HS-27A (cell line): ENCODE measurements at regions not wholly inside any gene's neighbourhood (a gene's known extent, or its start where the extent isn't known, plus 50 kb on each side); places are given as distances from the start of the nearest gene placed in this dataset.

Source experiments
- DNase-seq: peaks from one replicate; pipeline ENCODE4 v3.0.0-alpha.2; 2012; ENCODE audit warnings: low read depth, missing footprints

DNA sequence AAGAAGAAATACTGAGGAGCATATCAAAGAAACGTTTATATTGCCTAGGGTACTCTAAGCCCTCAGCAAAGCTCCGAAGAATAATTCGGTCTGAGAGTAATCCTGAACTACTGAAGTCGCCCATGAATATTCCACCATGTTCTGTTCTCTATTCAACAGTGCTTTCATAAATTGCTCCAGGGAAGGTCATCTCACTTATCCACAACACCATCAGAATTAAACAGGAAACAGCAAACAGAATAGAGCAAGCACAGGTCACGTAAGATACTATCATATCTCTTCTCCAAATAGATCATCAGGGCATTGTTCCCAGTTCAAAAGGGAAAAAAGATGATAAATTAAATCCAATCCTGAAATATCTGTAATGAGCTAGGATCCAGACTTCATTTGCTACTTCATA lies 325.6 kb downstream of the DEPDC1B start:
- DNase-seq, result no peak

DNA sequence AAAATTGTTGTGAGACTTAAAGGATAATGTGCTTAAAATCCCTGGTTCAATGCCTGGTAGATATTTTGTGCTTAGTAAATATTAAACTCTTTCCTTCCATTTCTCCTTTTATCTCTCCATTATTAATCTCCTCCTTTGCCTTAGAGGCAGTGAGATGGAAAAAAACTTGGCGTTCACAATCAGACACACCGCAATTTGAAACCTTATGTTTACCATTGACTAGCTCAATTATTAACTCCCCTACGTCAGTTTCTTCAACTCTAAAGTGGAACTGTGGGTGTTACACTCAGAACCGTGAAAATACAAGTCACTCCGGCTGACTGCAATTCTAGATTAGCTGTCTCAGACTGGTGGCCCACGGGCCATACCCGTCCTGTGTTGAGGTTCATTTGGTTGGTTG lies 327.2 kb downstream of the DEPDC1B start:
- no peak for DNase-seq

DNA sequence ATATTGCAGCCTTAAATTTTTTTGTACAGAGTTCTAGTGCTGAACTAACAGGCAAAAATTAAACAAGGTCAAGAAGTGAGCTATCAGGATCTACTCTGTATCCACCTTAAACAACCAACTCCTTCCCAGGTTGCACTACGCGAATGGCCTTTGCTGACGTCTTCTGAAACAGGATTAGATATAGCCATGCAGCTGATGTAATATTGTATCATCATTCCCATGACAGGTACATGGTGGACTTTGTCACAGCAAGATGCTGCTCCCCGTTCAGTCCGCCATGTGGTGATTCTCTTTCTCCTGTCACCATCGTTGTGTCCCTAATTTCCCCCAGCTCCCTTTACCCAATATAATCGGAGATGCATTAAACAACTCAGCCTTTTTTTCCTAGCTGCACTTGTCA lies 328.9 kb downstream of the DEPDC1B start:
- DNase-seq, result no peak

DNA sequence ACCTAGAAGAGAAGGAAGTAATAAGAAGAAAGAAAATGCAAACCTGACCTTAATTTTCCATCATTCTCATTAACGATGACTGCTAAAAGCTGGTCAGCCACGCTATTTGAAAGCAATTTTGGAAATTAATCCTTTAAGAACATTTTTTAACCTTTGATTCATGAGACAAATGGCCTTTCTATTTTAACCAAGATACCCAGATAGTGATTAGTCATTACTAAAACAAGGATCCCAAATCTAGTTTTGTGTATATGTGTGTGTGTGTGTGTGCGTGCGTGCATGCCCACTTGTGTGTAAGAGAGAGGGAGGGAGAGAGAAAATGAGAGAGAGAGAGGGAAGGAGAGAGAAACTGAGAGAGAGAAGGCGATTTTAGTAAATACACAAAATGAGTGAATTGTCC lies 329.5 kb downstream of the DEPDC1B start:
- DNase-seq, result no peak

DNA sequence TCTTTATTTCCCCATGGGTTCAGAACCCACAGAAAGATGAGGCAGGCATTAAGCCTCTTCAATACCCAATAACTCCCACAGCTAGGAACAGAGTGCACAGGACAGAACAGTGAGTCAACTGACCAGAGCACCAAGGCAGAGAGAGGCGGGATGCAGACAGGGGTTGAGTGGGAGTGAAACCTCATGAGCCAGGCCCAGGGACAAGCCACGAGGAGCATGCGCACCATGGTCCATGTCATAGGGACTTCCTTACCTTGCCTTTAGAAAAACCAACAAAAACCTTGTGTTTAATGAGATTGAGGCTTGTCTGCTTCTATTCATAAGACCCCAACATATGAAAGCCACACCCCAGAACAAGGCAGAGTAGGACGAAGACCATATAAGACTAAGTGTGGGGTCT lies 330.6 kb downstream of the DEPDC1B start:
- no peak for DNase-seq

DNA sequence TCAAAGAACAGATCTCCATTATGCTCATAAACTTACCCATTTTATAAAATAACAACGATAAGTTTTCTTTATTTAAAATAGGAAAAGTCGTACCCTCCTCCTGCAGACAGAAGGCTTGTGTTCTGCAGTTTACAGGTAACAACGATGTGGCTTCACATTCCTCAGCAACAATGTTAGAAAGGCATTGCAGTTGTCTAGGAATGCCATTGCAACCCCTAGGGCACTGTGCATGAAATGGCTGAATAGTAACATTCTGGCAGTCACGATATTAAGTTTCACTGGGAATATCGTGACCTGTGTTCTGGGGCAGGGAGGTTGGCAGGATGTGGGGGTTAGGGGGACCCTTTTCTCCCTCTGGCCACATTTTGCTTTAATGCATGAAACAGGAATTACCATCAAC lies 331.9 kb downstream of the DEPDC1B start:
- DNase-seq, result no peak

DNA sequence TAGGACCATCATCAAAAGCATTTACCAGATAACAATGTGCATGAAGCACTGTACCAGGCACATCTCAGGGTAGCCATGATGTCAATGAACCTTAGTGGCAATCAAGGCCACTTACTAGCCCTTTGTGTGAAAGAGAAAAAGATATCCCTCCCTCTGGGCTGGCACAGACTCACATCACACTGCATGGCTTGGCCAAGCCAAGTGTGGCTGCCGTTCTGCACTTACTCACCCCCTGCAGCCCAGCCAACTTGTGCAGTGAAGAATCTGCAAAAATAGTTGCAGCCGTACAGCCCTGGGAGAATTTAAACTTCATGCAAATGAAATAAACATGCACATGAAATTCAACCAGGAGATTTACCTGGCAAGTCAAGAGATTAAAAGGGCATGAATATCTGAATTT lies 333.5 kb downstream of the DEPDC1B start:
- no peak for DNase-seq

DNA sequence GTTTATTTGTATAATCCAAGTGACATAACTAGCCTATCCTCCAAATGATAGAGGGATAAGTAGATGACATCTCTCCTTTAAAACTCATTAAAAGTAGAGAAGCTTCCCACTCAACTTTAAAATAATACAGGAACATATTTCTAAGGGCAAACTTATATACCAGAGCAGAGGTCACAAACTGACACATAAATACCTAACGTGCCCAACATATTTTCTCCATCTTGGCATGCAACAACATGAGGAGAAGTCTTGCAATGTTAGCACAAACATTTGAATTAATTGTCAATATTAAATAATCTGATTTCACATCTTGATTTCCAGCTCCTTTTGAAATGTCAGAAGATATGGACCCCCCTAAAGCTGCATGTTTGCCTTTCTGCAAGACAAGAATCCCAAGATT lies 335.0 kb downstream of the DEPDC1B start:
- peak; percentile 27 for DNase-seq

DNA sequence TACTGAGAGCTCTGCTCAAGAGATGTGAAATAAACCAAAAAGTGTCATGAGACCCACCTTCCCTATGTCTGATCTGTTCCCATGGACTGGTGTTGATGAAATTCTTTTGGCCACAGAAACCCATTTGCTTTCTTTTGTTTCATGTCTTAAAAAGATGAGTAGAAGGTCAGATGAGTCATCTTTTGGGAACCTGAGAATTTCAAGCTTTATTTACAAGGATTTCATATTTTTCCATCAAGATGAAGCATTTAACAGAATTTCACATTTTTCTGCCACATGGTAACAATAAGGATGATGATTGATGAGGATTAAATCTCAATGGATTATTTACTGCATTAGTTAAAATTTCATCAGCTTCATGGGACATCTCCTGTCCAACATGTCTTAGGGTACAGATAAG lies 337.8 kb downstream of the DEPDC1B start:
- DNase-seq, result no peak

DNA sequence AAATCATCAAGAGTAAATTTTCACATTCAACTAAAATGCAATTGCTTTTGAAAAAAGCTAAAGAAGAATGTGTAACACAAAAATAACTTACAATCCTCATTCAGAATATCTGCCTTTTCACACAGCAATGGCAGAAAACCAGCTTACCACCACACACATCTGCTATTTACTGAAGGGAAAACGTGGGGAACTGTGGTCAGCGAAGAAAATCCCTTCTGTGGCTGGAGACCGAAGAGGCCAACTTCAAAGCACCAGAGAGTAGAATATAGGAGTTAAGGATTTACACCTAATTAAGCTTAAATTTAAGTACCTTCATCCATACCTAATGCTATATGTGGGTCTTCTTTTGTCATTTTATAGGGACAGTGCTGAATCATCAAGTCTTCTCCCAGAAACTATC lies 339.6 kb downstream of the DEPDC1B start:
- no peak for DNase-seq

DNA sequence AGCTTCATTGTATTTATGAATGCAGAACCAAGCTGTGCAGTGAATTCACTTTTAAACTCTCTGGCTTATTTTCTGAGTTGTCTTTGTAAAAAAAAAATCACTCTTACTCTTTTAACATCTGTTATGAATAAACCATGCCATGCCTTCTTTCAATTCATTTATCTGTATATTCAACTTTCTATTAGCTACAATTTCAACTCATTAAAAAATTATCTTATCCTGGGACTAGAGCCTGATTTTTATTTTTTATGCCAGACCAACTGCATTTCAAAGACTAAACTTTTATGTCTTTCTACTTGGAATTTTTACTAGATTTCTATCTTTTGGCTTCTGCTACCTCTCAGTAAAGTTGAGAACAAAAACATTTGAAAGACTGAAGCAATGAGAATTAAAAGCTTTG lies 342.7 kb downstream of the DEPDC1B start:
- DNase-seq, result no peak

DNA sequence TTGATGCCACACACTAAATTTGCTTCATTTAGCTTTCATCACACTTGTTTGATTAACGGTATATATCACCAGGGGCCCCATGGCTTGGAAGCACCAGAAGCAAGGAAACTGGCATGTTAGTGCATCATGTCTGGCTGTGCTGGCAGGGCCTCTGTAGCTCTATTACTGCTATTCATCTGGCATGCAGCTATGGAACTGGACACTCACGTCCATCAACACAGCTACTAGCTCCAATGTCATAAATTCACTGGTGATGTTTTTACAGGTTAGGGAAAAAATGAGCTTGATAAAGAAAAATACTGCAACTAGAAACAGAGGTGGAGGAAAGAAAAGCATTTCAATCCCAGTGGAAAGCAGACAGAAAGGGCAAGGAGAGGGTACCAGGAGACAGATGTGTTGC lies 343.2 kb downstream of the DEPDC1B start:
- no peak for DNase-seq

DNA sequence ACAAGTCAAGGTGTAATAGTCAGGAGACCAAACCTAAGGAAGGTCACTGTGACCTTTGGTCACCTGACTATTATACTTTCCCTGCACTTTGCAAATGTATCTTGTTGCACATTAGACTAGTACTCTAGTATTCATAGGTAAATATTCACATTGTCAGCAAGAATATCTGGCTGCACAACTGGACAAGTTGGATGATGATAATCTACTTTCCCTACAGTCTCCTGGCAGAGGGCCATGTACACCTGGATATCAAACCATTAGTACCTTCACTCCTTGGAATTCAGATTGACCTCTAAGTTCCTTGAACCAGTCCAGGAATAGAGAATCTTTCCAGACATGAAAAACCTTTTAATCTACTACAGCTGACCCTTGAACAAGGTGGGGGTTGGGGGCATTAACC lies 344.8 kb downstream of the DEPDC1B start:
- DNase-seq, result no peak

DNA sequence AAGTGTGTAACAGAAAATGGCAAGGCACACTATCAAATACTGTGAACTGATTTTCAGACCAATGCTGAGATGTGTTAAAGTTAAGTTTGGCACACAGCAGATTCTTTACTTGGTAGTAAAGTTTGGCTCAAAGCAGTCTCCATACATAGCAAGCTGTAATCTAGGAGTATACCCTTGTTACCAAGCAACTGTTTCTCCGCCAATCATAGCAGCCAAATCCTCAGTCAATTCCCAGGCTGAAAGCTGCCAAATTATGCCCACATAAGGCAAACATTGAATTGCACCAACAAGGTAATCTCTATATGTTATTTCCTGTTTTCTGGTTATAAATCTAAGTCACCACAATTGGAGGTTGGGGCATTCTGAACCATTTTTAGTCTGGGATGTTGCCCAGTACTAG lies 345.7 kb downstream of the DEPDC1B start:
- no peak for DNase-seq

DNA sequence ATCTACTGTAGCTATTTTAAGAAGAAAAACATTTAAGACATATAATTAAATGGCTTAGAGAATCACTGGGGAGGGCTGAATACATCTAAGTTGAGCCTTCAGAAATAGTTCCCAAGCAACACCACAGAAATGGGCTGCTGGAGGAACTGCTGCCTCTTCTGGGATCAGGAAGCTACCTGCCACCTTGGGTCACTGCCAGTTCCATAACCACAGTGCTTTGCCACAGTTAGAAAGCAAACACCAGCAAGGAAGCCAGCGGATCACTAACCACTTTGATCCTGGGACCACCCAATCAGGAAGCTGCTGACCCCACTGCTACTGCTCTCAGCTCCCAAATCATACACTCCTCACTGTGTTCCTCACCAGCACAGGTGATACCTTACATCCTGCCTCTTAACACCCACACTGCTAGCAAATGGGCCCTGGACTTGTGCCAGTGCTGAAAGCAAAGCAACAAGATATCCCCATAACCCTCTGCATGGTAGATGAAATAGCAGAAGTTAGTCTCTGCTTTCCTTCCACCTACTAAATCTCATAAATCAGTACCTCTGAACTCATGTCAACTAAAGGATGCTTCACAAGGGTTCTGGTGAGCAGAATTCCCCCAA lies 346.9 kb downstream of the DEPDC1B start:
- no peak for DNase-seq

DNA sequence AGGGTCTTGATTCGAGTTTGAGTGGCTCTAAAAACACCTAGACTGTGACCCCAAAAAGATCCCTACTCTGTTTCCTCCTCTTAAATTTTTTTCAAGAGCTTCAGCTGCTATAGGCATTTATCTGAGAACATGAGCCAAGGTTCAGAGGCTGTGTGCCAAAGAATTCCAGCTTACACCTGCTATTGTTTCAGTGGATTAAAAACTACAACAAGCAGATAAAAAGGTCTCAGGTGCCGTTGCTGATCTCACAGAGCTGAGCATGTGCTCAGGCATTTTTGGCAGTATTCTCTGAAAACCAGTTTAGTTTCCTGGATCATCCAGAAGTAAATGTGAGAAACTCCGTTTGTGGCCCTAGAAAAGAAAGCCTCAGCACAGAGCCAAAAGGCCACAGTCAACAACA lies 349.2 kb downstream of the DEPDC1B start:
- DNase-seq, result no peak

DNA sequence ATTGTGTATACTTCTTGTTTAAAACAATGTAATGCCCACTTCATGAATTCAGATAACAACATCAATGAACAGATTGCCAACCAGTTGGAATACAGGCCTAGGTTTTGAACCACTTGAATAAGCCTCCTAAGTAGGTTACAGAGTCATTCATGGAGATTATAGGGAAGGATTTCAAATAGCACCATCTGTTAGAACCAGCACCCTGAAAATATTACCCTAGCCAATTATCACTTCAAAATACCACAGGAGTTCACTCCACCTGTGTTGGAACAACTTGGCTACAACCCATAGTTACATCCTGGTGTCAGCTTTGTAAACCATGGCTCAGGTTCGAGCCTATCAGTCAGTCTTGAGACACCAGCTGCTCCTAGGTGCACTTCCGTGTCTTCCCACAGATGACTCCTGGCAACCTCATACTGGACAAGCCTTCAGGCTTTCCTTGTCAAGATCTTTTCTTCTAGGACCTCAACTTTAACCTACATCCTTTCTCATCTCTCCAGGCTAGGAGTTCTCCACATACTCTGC lies 350.0 kb downstream of the DEPDC1B start:
- no peak for DNase-seq

DNA sequence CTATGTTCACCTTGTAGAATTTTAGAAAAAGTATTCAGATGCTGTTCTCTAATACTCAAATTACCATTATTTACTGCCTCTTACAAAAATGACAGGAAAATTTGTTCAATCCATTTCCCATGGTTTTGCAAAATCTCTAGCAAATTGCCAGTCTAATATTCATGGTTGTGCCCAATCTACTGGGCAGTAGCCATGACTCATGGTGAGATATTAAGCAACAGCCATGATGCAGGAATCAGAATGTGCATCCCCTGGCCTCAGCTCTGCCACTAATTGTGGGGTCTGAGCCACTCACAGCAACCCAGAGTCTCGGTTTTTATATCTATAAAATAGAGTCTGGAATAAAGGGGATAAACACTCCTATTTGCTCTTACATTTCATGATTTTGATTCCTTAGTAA lies 353.6 kb downstream of the DEPDC1B start:
- no peak for DNase-seq

DNA sequence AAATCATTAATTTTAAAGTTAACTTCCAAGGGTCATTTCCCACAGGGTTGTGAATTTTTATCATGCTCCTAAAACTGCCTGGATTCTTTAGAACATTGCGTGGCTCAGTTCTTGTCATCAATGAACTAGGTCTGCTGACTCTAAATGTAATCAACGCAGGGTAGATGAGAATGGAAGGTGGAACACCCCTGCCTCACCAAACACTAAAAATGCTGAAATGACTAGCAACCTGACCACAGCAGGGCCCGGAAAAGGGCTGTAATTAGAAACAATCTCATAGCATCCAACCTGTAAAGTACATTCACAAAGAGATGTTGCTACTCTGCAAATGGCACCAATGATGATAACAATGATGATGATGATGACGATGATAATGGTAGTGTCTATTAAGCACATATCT lies 356.9 kb downstream of the DEPDC1B start:
- DNase-seq, result no peak

DNA sequence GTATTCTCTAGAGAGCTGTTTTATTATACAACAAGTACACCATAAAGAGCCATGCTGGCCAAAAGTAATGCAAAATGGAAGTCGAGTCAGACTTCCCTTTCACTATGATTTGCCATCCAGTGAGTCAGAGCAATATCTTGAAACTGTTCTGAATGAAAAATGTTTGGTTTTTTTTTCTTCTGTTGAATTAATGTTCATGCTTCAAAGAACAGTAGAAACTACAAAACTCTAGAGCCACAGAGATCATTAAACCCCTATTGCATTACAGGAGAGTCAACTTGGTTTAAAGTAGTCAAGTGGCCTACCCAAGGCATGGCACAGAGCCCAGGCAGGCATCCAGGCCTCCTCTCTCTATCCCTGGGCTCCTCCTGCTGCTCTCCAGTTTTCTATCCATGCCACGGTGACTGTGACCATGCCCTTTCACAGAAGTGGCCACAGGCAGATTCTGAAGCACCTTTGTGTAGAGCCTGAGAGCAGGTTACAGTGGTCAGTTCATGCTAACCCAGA lies 358.9 kb downstream of the DEPDC1B start:
- DNase-seq, result no peak

DNA sequence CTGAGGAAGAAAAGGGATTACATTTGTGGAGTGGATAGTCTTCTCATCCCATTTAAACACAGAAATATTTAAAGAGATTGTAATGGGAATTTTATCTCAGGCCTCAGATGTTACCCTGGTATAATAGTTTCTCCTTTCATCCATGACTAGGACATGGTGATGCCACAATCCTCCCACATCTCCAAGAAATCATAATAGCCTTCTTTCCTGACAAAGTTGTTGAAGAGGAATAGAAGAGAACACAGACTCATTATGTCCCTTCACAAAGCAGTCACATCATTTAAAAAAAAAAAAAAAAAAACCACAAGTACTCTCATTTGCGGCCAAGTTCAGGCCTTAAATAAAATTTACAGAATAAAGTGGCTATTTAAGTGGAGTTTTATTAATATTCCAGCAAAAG lies 359.6 kb downstream of the DEPDC1B start:
- no peak for DNase-seq

DNA sequence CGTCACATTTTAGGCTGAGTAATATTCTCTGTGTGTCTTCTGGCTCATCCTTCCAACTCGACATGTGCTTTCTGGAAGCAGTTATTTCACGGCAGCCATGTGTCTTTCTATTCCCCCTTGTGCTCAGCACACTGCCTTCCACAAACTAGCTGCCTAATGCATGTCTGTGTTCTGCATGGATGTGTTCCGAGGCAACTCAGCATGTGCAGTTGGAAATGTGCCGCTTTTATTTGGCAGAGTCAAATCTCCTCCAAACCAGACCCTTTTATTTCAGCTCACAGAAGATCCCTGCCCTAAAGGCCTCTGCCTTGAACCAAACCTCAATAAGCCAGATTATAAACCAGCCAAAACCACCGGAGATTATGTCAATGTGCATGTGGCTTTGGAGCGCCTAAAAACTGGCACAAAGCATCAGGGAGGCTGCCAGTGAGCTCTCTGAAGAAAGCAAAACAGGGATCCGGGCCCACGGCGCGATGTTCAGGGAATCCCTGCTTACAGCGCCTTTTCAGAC lies 360.2 kb downstream of the DEPDC1B start:
- DNase-seq, result no peak

DNA sequence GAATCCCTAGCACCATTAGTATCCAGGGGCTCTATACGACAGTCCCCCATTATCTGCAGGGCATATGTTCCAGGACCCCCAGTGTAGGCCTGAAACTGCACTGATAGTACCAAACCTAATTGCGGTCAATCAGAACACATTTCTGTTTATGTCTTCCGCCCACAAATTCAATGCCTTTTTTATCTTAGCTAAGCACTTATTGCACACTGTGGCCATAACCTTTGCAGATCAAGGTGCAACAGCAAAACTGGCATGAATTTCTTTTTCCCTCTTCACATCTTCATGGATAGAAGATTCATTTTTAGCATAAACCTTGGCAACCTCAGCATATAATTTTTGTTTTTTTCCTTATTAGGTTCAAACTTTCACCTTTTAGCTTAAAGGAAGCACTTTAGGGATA lies 361.1 kb downstream of the DEPDC1B start:
- no peak for DNase-seq

DNA sequence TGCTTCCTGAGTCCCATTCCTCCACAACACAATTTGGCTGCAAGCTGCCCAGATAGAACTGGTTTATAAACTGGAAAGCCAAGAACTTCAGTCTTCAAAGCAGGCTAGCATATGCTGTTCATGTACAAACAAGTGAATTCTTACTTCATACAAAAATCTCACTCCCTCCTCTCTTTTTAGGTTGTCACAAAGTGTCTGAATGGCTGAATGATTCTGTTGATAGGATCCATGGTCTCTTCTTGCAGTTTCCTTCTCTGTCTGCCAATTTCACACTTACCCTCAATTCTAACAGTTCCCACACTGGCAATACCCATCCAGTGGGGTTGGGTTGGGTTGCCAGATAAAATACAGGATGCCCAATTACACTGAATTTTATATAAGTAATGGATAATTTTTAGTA lies 363.5 kb downstream of the DEPDC1B start:
- DNase-seq, result no peak
